SK-N-SH (cell line): ENCODE measurements at regions not wholly inside any gene's neighbourhood (a gene's known extent, or its start where the extent isn't known, plus 50 kb on each side); places are given as distances from the start of the nearest gene placed in this dataset.

ENCODE experiments used
- CTCF ChIP-seq: fragments of 200-600 bp; sonication (generic); IDR thresholded peaks from 2 replicates; pipeline ENCODE4 v1.6.1; 2017; ENCODE audit warnings: antibody characterized with exemption, mild to moderate bottlenecking, moderate library complexity
- EP300 ChIP-seq, 2 experiments: IDR thresholded peaks; 2 replicates each; pipeline versions ENCODE4 v1.4.0 to v1.6.1; 2012; ENCODE audit warnings: borderline replicate concordance in 1 of 2, low read depth in 1 of 2, low read length in 1 of 2
- EZH2phosphoT487 ChIP-seq: fragments of 200-600 bp; sonication (generic); IDR thresholded peaks from 2 replicates; pipeline ENCODE4 v1.6.1; 2017; ENCODE audit warnings: low read depth, mixed run types, mild to moderate bottlenecking, antibody characterized with exemption, moderate library complexity, borderline replicate concordance
- FOXM1 ChIP-seq: IDR thresholded peaks from 2 replicates; pipeline ENCODE4 v1.4.0; 2012; ENCODE audit warnings: low read depth, mild to moderate bottlenecking
- GABPA ChIP-seq: IDR thresholded peaks from 2 replicates; pipeline ENCODE4 v1.4.0; 2012; ENCODE audit warnings: low read depth, mild to moderate bottlenecking
- JUND ChIP-seq: IDR thresholded peaks from 2 replicates; pipeline ENCODE4 v1.4.0; 2012
- POLR2AphosphoS5 ChIP-seq: IDR thresholded peaks from 2 replicates; pipeline ENCODE4 v1.6.1; 2012; ENCODE audit warnings: low read depth, low read length
- SIN3A ChIP-seq: IDR thresholded peaks from 2 replicates; pipeline ENCODE4 v1.6.1; 2012; ENCODE audit warnings: low read depth, mild to moderate bottlenecking, low read length, moderate library complexity, borderline replicate concordance
- ZBTB33 ChIP-seq: IDR thresholded peaks from 2 replicates; pipeline ENCODE4 v1.4.0; 2012; ENCODE audit warnings: low read depth, borderline replicate concordance

- TF ChIP-seq FOXM1 = no peak
- no peak for TF ChIP-seq CTCF
- TF ChIP-seq POLR2AphosphoS5 = no peak
- TF ChIP-seq JUND = no peak
- TF ChIP-seq EP300 (IDR thresholded peaks at IDR 0.05; ENCODE audit: borderline replicate concordance in 1 of 2, low read depth in 1 of 2, low read length in 1 of 2) = no peak
- no peak for TF ChIP-seq GABPA
- no peak for TF ChIP-seq EZH2phosphoT487
- TF ChIP-seq ZBTB33 = no peak
- no peak for TF ChIP-seq SIN3A
Measured at GRCh38 chr9:13548535-13548934, 269.0 kb upstream of the MPDZ start.
